ENCODE measurements at regions not wholly inside any gene's neighbourhood (a gene's known extent, or its start where the extent isn't known, plus 50 kb on each side); places are given as distances from the start of the nearest gene placed in this dataset.
A peak's percentile ranks its signal among the peaks of the same experiment; 100 is the strongest.
"Not testable (repeated sequence)": the region's sequence is repeated elsewhere in the genome, so short reads cannot be mapped to it uniquely, and the experiment has no call there.

- DNase-seq (ENCODE audit: low spot score) = no peak
Observed at GRCh38 chr1:148263906-148264255, 111.8 kb upstream of the NBPF11 start.

GRCh38 chr1:148263128-148263905 lies 111.2 kb upstream of the NBPF11 start:
- DNase-seq (ENCODE audit: low spot score) = peak; percentile 13

GRCh38 chr1:148261684-148262083 lies 109.6 kb upstream of the NBPF11 start:
- DNase-seq (ENCODE audit: low spot score) = not testable (repeated sequence)

GRCh38 chr1:148257886-148258285 lies 105.8 kb upstream of the NBPF11 start:
- not testable (repeated sequence) for DNase-seq (ENCODE audit: low spot score)

GRCh38 chr1:148254611-148255429 lies 102.7 kb upstream of the NBPF11 start:
- not testable (repeated sequence) for DNase-seq (ENCODE audit: low spot score)

- not testable (repeated sequence) for DNase-seq (ENCODE audit: low spot score)
Observed at GRCh38 chr1:148253808-148254207, 101.7 kb upstream of the NBPF11 start.

- DNase-seq (ENCODE audit: low spot score) = not testable (repeated sequence)
Observed at GRCh38 chr1:148248798-148249197, 96.7 kb upstream of the NBPF11 start.

GRCh38 chr1:148246258-148246861 lies 94.3 kb upstream of the NBPF11 start:
- not testable (repeated sequence) for DNase-seq (ENCODE audit: low spot score)

- not testable (repeated sequence) for DNase-seq (ENCODE audit: low spot score)
Observed at GRCh38 chr1:148245843-148246242, 93.8 kb upstream of the NBPF11 start.

- DNase-seq (ENCODE audit: low spot score) = not testable (repeated sequence)
Observed at GRCh38 chr1:148245443-148245842, 93.4 kb upstream of the NBPF11 start.

- DNase-seq (ENCODE audit: low spot score) = not testable (repeated sequence)
Observed at GRCh38 chr1:148233250-148233649, 81.2 kb upstream of the NBPF11 start.

- DNase-seq (ENCODE audit: low spot score) = not testable (repeated sequence)
Observed at GRCh38 chr1:148228846-148229245, 76.8 kb upstream of the NBPF11 start.

- DNase-seq (ENCODE audit: low spot score) = not testable (repeated sequence)
Observed at GRCh38 chr1:148222399-148223159, 70.5 kb upstream of the NBPF11 start.

GRCh38 chr1:148221593-148221992 lies 69.5 kb upstream of the NBPF11 start:
- not testable (repeated sequence) for DNase-seq (ENCODE audit: low spot score)

GRCh38 chr1:148219229-148219628 lies 67.1 kb upstream of the NBPF11 start:
- DNase-seq (ENCODE audit: low spot score) = not testable (repeated sequence)

GRCh38 chr1:148211191-148211590 lies 59.1 kb upstream of the NBPF11 start:
- DNase-seq (ENCODE audit: low spot score) = not testable (repeated sequence)

GRCh38 chr1:148210624-148211023 lies 58.5 kb upstream of the NBPF11 start:
- not testable (repeated sequence) for DNase-seq (ENCODE audit: low spot score)

GRCh38 chr1:148210166-148210565 lies 58.1 kb upstream of the NBPF11 start:
- DNase-seq (ENCODE audit: low spot score) = not testable (repeated sequence)

GRCh38 chr1:148202013-148202412 lies 49.9 kb upstream of the NBPF11 start:
- not testable (repeated sequence) for DNase-seq (ENCODE audit: low spot score)
